ENCODE measurements at regions not wholly inside any gene's neighbourhood (a gene's known extent, or its start where the extent isn't known, plus 50 kb on each side); places are given as distances from the start of the nearest gene placed in this dataset.

DNA sequence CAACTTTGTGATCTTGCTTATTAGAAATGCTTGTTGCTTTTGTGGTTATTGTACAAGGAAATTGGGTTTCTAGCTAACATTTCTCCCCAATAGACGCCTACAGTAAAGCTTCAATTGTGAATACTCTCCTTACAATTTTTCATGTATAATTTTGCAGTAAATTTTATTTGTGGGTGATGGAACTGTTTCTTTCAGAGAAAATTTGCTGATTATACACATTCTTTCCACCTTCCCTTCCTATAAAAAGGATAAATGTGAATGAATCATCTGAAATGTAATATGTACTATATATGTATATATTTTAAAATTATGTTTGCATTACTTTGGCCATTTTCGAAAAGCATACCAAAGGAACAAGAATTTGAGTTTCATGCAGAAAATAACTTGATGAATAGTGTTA is 162.7 kb upstream of the CRBN start:
- Histone ChIP-seq H3K9me3 (no peaks in the 10 kb centered on the region), H3K4me1 (no peaks in the 10 kb centered on the region), H3K4me3 (ENCODE audit: low read depth, low read length) (no peak overlapping the region), H3K36me3 (no peaks in the 10 kb centered on the region), H3K27me3 (no peaks in the 10 kb centered on the region)
- no peak for DNase-seq
- TF ChIP-seq, protein P1, sequence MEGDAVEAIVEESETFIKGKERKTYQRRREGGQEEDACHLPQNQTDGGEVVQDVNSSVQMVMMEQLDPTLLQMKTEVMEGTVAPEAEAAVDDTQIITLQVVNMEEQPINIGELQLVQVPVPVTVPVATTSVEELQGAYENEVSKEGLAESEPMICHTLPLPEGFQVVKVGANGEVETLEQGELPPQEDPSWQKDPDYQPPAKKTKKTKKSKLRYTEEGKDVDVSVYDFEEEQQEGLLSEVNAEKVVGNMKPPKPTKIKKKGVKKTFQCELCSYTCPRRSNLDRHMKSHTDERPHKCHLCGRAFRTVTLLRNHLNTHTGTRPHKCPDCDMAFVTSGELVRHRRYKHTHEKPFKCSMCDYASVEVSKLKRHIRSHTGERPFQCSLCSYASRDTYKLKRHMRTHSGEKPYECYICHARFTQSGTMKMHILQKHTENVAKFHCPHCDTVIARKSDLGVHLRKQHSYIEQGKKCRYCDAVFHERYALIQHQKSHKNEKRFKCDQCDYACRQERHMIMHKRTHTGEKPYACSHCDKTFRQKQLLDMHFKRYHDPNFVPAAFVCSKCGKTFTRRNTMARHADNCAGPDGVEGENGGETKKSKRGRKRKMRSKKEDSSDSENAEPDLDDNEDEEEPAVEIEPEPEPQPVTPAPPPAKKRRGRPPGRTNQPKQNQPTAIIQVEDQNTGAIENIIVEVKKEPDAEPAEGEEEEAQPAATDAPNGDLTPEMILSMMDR (IDR thresholded peaks at IDR 0.05; ENCODE audit: low read depth, low read length): no peak

DNA sequence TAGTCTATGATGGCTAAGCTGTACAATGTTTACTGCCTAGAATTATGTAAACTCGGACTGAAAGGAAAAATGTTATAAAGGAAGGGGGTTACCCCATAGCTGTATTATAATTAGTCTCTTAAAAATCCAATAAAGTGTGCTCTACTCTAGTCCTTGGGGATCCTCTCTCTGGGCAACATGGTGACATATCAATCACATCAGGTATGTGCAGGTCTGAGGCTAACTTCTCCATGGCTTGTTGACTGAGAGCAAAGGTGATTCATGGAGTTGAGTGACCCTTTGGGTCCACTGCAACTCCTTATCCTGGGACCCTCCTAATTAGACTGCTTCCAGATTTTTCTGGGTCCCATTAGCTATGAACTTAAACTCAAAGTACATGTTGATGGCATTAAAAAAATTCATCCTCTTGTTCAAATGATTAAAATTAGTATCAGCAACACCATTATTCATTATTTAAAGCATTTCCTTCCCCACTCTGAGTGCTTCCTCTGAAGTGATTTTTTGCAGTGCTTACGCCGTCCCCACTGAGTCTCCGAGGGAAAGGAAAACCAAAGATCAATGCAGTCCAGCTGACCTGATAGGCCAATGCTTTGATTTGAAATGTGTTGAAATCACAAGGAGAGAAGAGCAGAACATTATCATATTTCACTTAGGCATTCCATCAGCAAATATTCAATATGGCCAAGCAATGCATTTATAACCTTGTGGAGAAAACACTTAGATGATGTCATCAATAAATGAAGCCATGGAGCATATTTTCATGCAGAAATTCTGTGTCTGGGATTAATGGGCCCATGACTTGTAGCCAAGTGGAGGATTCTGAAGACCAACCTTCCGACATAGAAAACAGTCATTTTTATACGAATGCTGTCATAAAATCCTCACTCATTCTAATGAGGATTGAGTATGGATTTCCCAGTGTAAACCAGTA is 161.7 kb upstream of the CRBN start:
- no peak overlapping the region for H3K4me3 ChIP-seq (ENCODE audit: low read depth, low read length)

DNA sequence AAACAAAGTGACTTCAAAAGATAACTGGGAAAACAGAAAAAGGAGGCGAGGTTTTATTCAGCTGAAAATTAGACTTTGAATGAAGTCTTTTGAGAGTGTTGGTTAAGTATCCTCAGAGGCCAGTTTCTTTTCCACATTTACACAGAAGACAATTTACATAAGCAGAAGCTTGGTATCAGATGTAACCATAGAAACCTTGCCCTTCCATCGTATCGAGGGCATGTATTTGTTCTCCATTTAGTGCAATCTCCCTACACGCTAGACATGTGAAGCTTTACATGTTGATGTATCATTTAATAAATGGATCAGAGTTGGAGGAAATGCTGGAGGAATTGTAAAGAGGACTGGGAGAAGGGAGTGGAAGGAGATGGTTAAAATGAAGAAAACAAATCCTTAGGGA is 161.0 kb upstream of the CRBN start:
- Histone ChIP-seq H3K27me3 (no peaks in the 10 kb centered on the region), H3K36me3 (no peaks in the 10 kb centered on the region), H3K4me3 (ENCODE audit: low read depth, low read length) (no peak overlapping the region), H3K9me3 (no peaks in the 10 kb centered on the region), H3K4me1 (no peaks in the 10 kb centered on the region)
- no peak for DNase-seq
- TF ChIP-seq, protein P1 (IDR thresholded peaks at IDR 0.05; ENCODE audit: low read depth, low read length): no peak

More for the DNA sequence above, 161.7 kb upstream of the CRBN start:
- TF ChIP-seq, protein P1 (IDR thresholded peaks at IDR 0.05; ENCODE audit: low read depth, low read length): no peak
- Histone ChIP-seq H3K9me3 (no peaks in the 10 kb centered on the region), H3K36me3 (no peaks in the 10 kb centered on the region), H3K4me1 (no peaks in the 10 kb centered on the region), H3K27me3 (no peaks in the 10 kb centered on the region)
- DNase-seq: no peak

DNA sequence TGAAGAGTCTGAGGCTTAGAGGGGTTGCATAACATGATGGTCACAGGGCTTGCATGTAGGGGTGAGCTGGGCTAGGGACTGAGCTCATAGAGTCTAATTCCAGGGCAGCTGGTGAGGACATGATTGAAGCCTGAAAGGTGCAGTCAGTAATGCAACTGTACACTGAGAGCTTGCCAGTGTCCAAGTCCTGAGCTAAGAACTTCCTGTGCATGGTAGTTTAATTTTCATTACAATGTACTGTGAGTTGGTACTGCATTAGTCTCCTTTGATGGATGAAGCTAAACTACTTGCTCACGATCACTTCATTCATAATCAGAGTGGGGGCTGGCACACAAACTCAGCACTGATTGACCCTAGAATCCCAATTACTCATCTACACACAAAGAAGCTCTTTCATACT is 156.4 kb upstream of the CRBN start:
- Histone ChIP-seq H3K27me3 (no peaks in the 10 kb centered on the region), H3K4me3 (ENCODE audit: low read depth, low read length) (no peak overlapping the region), H3K36me3 (no peaks in the 10 kb centered on the region), H3K4me1 (no peaks in the 10 kb centered on the region), H3K9me3 (no peaks in the 10 kb centered on the region)
- DNase-seq: no peak
- TF ChIP-seq, protein P1 (IDR thresholded peaks at IDR 0.05; ENCODE audit: low read depth, low read length): no peak

DNA sequence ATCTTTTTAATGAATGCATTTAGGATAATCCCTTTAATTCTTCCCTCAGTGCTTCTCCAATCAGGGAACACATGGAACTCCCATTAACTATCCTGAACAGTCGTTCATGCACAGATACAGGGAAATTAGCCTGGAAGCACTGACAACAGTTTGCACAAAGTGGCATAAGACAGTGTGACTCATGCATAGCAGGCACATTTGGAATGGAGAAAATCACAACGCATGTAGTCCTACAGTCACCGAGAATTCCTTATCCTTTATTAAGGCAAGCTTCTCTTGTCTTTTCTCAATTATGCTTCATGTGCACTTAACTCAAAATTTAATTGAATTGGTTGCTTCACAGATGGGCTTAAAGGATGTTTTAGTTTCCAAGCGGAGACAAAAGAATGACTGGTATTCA is 155.0 kb upstream of the CRBN start:
- no peak for DNase-seq
- H3K4me3 ChIP-seq (ENCODE audit: low read depth, low read length): no peak overlapping the region
- no peaks in the 10 kb centered on the region for H3K9me3 ChIP-seq
- no peaks in the 10 kb centered on the region for H3K36me3 ChIP-seq
- H3K27me3 ChIP-seq: no peaks in the 10 kb centered on the region
- TF ChIP-seq, protein P1 (IDR thresholded peaks at IDR 0.05; ENCODE audit: low read depth, low read length): no peak
- no peaks in the 10 kb centered on the region for H3K4me1 ChIP-seq

DNA sequence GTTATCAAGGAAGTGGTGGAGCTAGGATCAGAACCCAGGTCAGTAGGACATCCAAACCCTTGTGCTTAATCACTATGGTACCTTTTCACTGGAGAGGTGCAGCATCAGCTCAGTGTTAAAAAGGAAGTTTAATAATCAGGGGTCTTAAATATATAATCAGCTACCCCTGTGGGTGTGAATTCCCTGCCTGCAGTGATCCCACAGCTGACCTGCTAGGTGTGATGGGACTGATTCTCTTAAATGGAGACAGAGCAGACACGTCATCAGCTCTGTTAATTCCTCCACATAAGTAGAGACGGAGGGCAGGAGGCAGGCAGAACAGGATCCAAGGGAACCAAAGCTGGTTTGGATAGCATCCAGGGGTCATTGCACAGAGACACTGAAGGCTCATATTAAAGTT is 154.1 kb upstream of the CRBN start:
- H3K27me3 ChIP-seq: no peaks in the 10 kb centered on the region
- DNase-seq: no peak
- H3K36me3 ChIP-seq: no peaks in the 10 kb centered on the region
- TF ChIP-seq, protein P1 (IDR thresholded peaks at IDR 0.05; ENCODE audit: low read depth, low read length): no peak
- no peaks in the 10 kb centered on the region for H3K4me1 ChIP-seq
- H3K9me3 ChIP-seq: no peaks in the 10 kb centered on the region
- no peak overlapping the region for H3K4me3 ChIP-seq (ENCODE audit: low read depth, low read length)
